HG03108 (cell line): ENCODE measurements at regions not wholly inside any gene's neighbourhood (a gene's known extent, or its start where the extent isn't known, plus 50 kb on each side); places are given as distances from the start of the nearest gene placed in this dataset.
"Not testable (repeated sequence)": the region's sequence is repeated elsewhere in the genome, so short reads cannot be mapped to it uniquely, and the experiment has no call there.

ENCODE experiments used
- ATAC-seq: cut with Tn5 transposase; IDR thresholded peaks from one replicate; pipeline ENCODE4 v1.9.1; 2021; ENCODE audit warnings: moderate library complexity; ENCODE audit not compliant: unreplicated experiment

- no peak for ATAC-seq
Observed at GRCh38 chr4:189136462-189136861, 804.2 kb upstream of the FRG1 start.

- no peak for ATAC-seq
Observed at GRCh38 chr4:189143263-189143952, 797.3 kb upstream of the FRG1 start.

- no peak for ATAC-seq
Observed at GRCh38 chr4:189147005-189147929, 793.4 kb upstream of the FRG1 start.

GRCh38 chr4:189155083-189155482 lies 785.6 kb upstream of the FRG1 start:
- not testable (repeated sequence) for ATAC-seq

- no peak for ATAC-seq
Observed at GRCh38 chr4:189162073-189162789, 778.4 kb upstream of the FRG1 start.

- no peak for ATAC-seq
Observed at GRCh38 chr4:189162888-189163287, 777.8 kb upstream of the FRG1 start.

GRCh38 chr4:189176002-189176401 lies 764.7 kb upstream of the FRG1 start:
- no peak for ATAC-seq

GRCh38 chr4:189177130-189177529 lies 763.5 kb upstream of the FRG1 start:
- no peak for ATAC-seq

- ATAC-seq, result no peak
Observed at GRCh38 chr4:189178125-189178746, 762.4 kb upstream of the FRG1 start.

GRCh38 chr4:189185810-189186432 lies 754.8 kb upstream of the FRG1 start:
- ATAC-seq, result no peak

GRCh38 chr4:189187531-189188052 lies 753.1 kb upstream of the FRG1 start:
- ATAC-seq, result no peak

GRCh38 chr4:189198624-189199023 lies 742.0 kb upstream of the FRG1 start:
- ATAC-seq, result no peak

GRCh38 chr4:189200353-189200752 lies 740.3 kb upstream of the FRG1 start:
- ATAC-seq, result no peak

GRCh38 chr4:189202182-189202868 lies 738.3 kb upstream of the FRG1 start:
- ATAC-seq, result no peak

GRCh38 chr4:189202869-189203271 lies 737.8 kb upstream of the FRG1 start:
- no peak for ATAC-seq

- no peak for ATAC-seq
Observed at GRCh38 chr4:189204616-189205015, 736.1 kb upstream of the FRG1 start.

GRCh38 chr4:189206953-189207352 lies 733.7 kb upstream of the FRG1 start:
- ATAC-seq, result no peak

GRCh38 chr4:189207872-189208271 lies 732.8 kb upstream of the FRG1 start:
- ATAC-seq, result no peak

GRCh38 chr4:189215574-189215973 lies 725.1 kb upstream of the FRG1 start:
- ATAC-seq, result no peak

GRCh38 chr4:189221691-189222090 lies 719.0 kb upstream of the FRG1 start:
- ATAC-seq, result no peak
